SK-N-SH treated with all-trans-retinoic acid at 6 μM for 48 hours (cell line): ENCODE measurements at regions not wholly inside any gene's neighbourhood (a gene's known extent, or its start where the extent isn't known, plus 50 kb on each side); places are given as distances from the start of the nearest gene placed in this dataset.

Source experiments
- BACH2 ChIP-seq: fragments of 250-450 bp; sonication (Bioruptor Pico); IDR thresholded peaks from 2 replicates; pipeline ENCODE4 v1.9.0; 2021; ENCODE audit warnings: mild to moderate bottlenecking, borderline replicate concordance
- CREB5 ChIP-seq: fragments of 250-450 bp; sonication (Bioruptor Pico); IDR thresholded peaks from 2 replicates; pipeline ENCODE4 v1.5.1; 2020; ENCODE audit warnings: low read depth, mild to moderate bottlenecking, moderate library complexity
- ESRRG ChIP-seq: fragments of 250-450 bp; sonication (Bioruptor Pico); IDR thresholded peaks from 2 replicates; pipeline ENCODE4 v1.6.1; 2021; ENCODE audit warnings: mild to moderate bottlenecking
- GLIS3 ChIP-seq: fragments of 250-450 bp; sonication (Bioruptor Pico); IDR thresholded peaks from 2 replicates; pipeline ENCODE4 v1.5.0; 2020; ENCODE audit warnings: mild to moderate bottlenecking, moderate library complexity
- PATZ1 ChIP-seq: fragments of 250-450 bp; sonication (Bioruptor Pico); IDR thresholded peaks from 2 replicates; pipeline ENCODE4 v1.8.0; 2020; ENCODE audit warnings: mild to moderate bottlenecking, moderate library complexity, borderline replicate concordance
- POU6F1 ChIP-seq: fragments of 250-450 bp; sonication (Bioruptor Pico); IDR thresholded peaks from 2 replicates; pipeline ENCODE4 v1.8.0; 2021; ENCODE audit warnings: low read depth, mild to moderate bottlenecking, moderate library complexity, borderline replicate concordance
- RARB ChIP-seq: fragments of 250-450 bp; sonication (Bioruptor Pico); IDR thresholded peaks from 2 replicates; pipeline ENCODE4 v1.8.0; 2021; ENCODE audit warnings: mild to moderate bottlenecking, moderate library complexity
- TCF4 ChIP-seq: fragments of 250-450 bp; sonication (Bioruptor Pico); IDR thresholded peaks from 2 replicates; pipeline ENCODE4 v1.8.0; 2021; ENCODE audit warnings: mild to moderate bottlenecking, moderate library complexity, borderline replicate concordance
- TOX ChIP-seq: fragments of 250-450 bp; sonication (Bioruptor Pico); IDR thresholded peaks from 2 replicates; pipeline ENCODE4 v1.8.0; 2021; ENCODE audit warnings: mild to moderate bottlenecking, moderate library complexity, borderline replicate concordance
- ZFP3 ChIP-seq: fragments of 250-450 bp; sonication (Bioruptor Pico); IDR thresholded peaks from 2 replicates; pipeline ENCODE4 v1.5.0; 2020; ENCODE audit warnings: mild to moderate bottlenecking, moderate library complexity
- ZFP30 ChIP-seq: fragments of 450-650 bp; formaldehyde crosslinking; IDR thresholded peaks from 2 replicates; pipeline ENCODE4 v1.5.0; 2022; ENCODE audit warnings: mild to moderate bottlenecking, moderate library complexity
- ZNF8 ChIP-seq: fragments of 450-650 bp; formaldehyde crosslinking; IDR thresholded peaks from 2 replicates; pipeline ENCODE4 v1.5.0; 2020; ENCODE audit warnings: mild to moderate bottlenecking, moderate library complexity

GRCh38 chr13:104447348-104447747, 1381.1 kb upstream of the SLC10A2 start:
- TF ChIP-seq ESRRG = no peak
- TF ChIP-seq PATZ1 (CRISPR knock-in tag) = no peak
- TF ChIP-seq POU6F1 (CRISPR knock-in tag) = no peak
- no peak for TF ChIP-seq ZNF8 (CRISPR knock-in tag)
- no peak for TF ChIP-seq TOX
- no peak for TF ChIP-seq CREB5 (CRISPR knock-in tag)
- no peak for TF ChIP-seq RARB
- no peak for TF ChIP-seq ZFP3 (CRISPR knock-in tag)
- no peak for TF ChIP-seq ZFP30 (CRISPR knock-in tag)
- TF ChIP-seq BACH2 (CRISPR knock-in tag) = no peak
- TF ChIP-seq TCF4 (CRISPR knock-in tag) = no peak
- TF ChIP-seq GLIS3 = no peak
